GM18907 (cell line): ENCODE measurements at regions not wholly inside any gene's neighbourhood (a gene's known extent, or its start where the extent isn't known, plus 50 kb on each side); places are given as distances from the start of the nearest gene placed in this dataset.

Source experiments
- ATAC-seq: cut with Tn5 transposase; IDR thresholded peaks from one replicate; pipeline ENCODE4 v1.9.1; 2021; ENCODE audit warnings: mild to moderate bottlenecking, moderate library complexity; ENCODE audit not compliant: unreplicated experiment

GRCh38 chr5:135249658-135250057, 149.4 kb downstream of the MACROH2A1 start:
- ATAC-seq: no peak

GRCh38 chr5:135248801-135249231, 150.2 kb downstream of the MACROH2A1 start:
- no peak for ATAC-seq

DNA sequence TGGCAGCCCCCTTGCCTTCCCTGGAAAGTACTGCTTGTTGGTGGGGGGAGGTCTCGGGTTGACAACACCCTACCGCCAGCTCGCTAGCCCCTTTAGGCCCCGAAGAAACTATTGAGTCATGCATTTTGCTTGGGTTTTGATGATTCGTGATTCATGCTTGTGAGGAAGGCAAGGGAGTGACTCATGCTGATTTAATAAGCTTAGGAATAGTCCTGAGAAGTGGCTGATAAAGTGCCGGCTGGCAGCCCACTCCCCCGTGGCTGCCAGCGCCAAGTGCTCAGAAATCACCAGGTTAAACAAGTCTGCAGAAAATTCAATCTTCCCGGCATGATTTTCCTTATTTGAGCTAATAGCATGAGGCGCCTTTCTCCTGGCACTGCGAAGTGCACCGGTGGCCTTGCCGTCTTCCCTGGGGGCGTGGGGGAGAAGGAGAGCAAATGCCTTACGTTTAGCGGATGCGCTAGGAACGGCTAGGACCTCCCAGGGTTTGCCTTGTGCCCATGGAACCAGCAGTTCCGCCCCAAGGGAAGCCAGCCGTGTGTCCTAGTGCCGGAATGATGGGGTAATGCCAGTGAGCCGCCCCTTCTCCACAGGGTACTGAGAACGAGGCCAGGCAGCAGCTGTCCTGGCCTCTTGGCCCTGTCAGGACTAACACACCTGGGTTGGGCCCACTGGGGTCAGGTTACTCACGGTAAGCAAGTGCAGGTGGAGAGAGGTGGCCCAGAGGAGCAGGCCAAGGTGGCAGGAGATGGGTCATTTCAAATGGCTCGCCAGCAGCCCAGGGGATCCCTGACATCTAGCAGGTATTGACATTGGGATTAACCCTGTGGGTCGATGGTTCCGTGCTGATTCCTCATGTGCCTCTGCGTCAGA, 151.9 kb downstream of the MACROH2A1 start:
- no peak for ATAC-seq

GRCh38 chr5:135246605-135246922, 152.5 kb downstream of the MACROH2A1 start:
- ATAC-seq: no peak

- no peak for ATAC-seq
Measured at GRCh38 chr5:135245521-135246499, 153.2 kb downstream of the MACROH2A1 start.

DNA sequence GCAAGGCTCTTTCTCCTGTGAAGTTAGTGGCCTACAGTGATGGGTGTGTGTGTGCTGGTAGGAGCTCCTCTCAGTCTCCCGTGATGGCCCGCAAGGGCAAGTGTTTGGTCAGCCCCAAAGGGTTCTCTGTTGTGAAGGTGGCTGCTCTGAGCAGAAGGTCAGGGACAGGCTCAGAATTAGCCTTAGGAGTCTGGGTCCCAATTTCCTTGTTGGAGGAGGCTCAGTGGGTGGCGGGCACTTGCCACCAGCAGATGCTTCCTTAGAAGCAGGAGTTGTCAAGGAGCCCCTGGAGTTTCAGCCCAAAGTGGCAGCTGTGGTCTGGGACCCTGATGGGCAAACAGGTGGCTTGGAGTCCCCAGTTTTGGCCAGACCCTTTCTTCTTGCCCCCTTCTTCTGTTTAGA, 154.4 kb downstream of the MACROH2A1 start:
- no peak for ATAC-seq

- no peak for ATAC-seq
Measured at GRCh38 chr5:135243556-135244285, 155.3 kb downstream of the MACROH2A1 start.

- no peak for ATAC-seq
Measured at GRCh38 chr5:135242866-135243555, 156.0 kb downstream of the MACROH2A1 start.

DNA sequence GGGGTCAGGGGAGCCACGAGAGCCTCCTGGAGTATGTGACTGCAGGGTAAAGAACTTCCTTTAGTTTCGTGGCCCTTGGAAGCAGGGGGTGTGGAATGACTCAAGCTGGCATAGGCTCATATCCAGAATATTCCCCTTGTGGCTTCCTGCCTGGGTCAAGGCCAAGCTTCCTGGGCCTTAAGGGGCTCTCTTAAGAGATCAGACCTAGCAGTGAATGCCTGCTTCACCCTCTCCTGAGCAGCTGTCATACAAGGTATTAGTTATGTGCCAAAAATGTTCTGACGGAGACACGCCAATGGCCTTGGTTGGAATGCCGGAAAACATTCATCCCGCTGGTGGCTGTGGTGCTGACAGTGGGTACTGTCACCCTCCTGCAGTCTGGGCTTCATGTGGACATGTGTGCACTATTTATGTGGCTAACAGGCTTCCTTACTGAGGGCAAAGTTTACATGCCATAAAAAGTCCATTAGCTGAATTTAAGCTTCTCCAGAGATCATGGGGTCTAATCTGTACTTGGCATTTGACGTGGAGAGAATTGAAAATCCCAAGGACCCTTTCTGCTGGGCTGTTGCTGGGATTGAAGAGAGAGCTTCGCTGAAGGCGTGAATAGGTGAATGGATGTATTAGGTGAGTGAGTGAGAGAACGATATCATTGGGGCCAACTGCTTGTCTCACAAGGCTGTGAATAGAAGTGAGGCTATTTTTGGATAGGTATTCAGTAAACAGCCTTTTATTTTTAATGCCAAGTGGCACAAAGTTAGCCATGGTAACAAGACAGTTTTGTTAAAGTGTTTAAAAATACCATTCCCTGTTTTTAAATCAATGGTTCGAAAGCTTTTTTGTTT, 156.8 kb downstream of the MACROH2A1 start:
- no peak for ATAC-seq

DNA sequence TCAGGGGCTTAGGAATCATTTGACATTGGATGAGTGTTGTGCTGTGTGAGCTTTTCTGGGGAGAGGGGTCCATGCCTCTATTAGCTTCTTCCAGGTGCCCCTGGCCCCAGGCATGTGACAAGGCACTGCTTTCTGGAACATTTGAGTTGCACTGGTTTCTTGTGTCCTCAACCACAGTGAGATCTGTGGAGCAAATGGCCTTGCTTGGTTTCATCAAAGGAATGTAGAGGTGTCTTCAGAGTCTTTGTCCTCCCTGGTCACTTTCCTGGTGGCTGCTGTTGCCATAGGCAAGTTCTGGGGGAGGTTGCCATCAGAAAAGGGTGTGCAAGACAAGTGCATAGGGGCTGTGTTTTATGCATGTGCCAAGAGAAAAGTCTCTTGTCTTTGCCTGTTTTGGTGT, 157.5 kb downstream of the MACROH2A1 start:
- ATAC-seq: no peak

GRCh38 chr5:135240781-135241360, 158.2 kb downstream of the MACROH2A1 start:
- ATAC-seq: no peak

DNA sequence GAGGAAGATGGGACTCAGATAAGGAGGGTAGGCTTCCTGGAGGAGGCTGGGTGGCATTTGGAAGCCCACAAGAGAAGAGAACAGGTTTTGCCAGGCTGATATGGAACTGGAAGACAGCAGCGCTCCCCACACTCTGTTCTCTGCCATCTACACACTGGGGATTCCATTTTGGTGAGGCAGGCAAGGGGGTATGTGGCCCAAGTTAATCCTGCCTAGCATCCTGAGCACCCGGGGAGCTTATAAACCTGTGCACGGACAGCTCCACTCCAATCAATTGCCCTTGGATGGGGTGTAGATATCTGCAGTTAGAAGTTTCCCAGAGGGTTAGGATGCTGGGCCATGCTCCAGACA, 158.8 kb downstream of the MACROH2A1 start:
- ATAC-seq: no peak

DNA sequence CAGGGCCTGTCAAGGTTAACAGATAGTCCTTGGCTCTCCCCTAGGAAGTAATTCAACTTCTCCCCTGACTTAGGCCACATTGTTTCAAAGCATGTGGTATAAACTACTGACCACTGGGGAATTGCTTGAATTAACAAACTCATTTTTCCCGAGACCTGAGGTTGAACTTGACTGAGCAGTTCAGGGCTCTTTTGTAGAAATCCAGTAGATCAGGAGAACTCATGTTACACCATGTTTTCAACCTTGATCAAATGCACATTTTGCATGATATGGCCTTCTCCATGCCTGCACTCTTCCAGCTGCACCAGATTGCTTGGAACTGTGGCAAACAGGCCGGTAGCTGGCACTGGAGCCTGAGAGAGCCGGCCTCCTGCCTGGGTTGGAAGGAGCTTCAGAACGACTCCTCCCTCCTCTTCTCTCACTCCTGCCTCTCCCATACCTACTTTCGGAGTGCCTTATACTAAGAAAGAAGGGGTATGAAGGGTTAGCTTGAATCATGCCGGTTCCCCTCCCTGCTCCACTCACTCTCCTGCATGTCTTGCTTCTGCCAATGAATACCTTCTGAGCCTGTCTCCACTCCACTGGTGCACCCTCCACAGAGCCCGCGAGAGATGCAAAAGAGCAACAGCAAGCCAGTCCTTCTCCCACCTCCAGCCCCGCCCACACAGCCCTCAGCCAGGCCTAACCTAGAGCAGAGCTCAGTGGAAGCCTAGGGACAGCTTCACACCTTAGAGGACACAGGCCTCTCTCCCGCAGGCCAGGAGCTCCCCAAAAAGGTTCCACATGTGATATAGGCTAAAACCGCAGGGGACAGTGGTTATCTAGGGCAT, 159.4 kb downstream of the MACROH2A1 start:
- no peak for ATAC-seq

GRCh38 chr5:135238622-135239452, 160.2 kb downstream of the MACROH2A1 start:
- no peak for ATAC-seq

- no peak for ATAC-seq
Measured at GRCh38 chr5:135237748-135238103, 161.3 kb downstream of the MACROH2A1 start.

GRCh38 chr5:135236908-135237747, 161.9 kb downstream of the MACROH2A1 start:
- ATAC-seq: no peak
